ENCODE measurements at regions not wholly inside any gene's neighbourhood (a gene's known extent, or its start where the extent isn't known, plus 50 kb on each side); places are given as distances from the start of the nearest gene placed in this dataset.

DNA sequence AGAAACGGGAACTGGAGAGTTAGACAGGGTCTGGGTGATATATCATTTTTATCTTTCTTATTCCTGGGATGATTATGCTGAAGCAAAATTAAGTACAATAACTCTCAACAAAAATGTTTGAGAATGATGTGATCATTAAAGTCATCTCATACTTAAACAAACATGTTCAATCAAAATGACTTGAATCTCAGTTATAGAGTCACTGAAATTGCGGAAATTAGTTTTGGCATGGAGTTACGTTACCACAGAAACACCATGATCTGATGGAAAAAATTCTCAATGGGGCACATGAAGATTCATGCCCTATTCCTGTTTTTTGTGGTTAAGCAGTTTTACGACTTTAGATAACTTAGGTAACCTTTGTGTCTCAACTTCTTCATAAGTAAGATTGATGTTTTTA is 757.7 kb downstream of the EPHA4 start:
- no peak for TF ChIP-seq POLR2A (IDR thresholded peaks at IDR 0.05)
- TF ChIP-seq, protein P1, sequence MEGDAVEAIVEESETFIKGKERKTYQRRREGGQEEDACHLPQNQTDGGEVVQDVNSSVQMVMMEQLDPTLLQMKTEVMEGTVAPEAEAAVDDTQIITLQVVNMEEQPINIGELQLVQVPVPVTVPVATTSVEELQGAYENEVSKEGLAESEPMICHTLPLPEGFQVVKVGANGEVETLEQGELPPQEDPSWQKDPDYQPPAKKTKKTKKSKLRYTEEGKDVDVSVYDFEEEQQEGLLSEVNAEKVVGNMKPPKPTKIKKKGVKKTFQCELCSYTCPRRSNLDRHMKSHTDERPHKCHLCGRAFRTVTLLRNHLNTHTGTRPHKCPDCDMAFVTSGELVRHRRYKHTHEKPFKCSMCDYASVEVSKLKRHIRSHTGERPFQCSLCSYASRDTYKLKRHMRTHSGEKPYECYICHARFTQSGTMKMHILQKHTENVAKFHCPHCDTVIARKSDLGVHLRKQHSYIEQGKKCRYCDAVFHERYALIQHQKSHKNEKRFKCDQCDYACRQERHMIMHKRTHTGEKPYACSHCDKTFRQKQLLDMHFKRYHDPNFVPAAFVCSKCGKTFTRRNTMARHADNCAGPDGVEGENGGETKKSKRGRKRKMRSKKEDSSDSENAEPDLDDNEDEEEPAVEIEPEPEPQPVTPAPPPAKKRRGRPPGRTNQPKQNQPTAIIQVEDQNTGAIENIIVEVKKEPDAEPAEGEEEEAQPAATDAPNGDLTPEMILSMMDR (IDR thresholded peaks at IDR 0.05) = no peak
